PC-9 (cell line): ENCODE measurements at regions not wholly inside any gene's neighbourhood (a gene's known extent, or its start where the extent isn't known, plus 50 kb on each side); places are given as distances from the start of the nearest gene placed in this dataset.
A peak's percentile ranks its signal among the peaks of the same experiment; 100 is the strongest.

ENCODE experiments used
- BruUV-seq: library from RNA; stranded (reverse); fragments of 400-500 nt; replicated peaks from 2 replicates; lab custom pipeline; 2021; lab: Mats Ljungman, UMichigan
- CTCF ChIA-PET: fragments of 300-600 bp; sonication (Branson Sonifier 250); formaldehyde crosslinking; loops from one replicate; lab custom pipeline; 2022; ENCODE audit warnings: antibody characterized with exemption; lab: Charles Lee
- POLR2A ChIA-PET: fragments of 300-600 bp; sonication (Branson Sonifier 250); formaldehyde crosslinking; loops from one replicate; lab custom pipeline; 2022; ENCODE audit warnings: antibody characterized with exemption; ENCODE audit not compliant: unreplicated experiment; lab: Charles Lee
- DNase-seq, 2 experiments: peaks; one replicate each; pipeline versions ENCODE4 v3.0.0 to v3.0.0-alpha.2; 2015 to 2022; ENCODE audit warnings: mixed read lengths in 1 of 2
- H2AFZ ChIP-seq: fragments of 200-600 bp; sonication (generic); 2 replicates; pipeline ENCODE4 v1.8.1; 2017; ENCODE audit warnings: antibody characterized with exemption
- H3F3A ChIP-seq: fragments of 200-600 bp; sonication (generic); 2 replicates; pipeline ENCODE4 v1.8.1; 2017; ENCODE audit warnings: antibody characterized with exemption, mild to moderate bottlenecking, low read depth; ENCODE audit not compliant: insufficient read depth
- H3K27ac ChIP-seq: fragments of 200-600 bp; sonication (generic); 2 replicates; pipeline ENCODE4 v1.6.1; 2016; ENCODE audit warnings: mixed run types
- H3K27me3 ChIP-seq: fragments of 200-600 bp; sonication (generic); 2 replicates; pipeline ENCODE4 v1.6.1; 2016; ENCODE audit warnings: low read depth, mixed run types; ENCODE audit not compliant: insufficient read depth
- H3K36me3 ChIP-seq: fragments of 200-600 bp; sonication (generic); 2 replicates; pipeline ENCODE4 v1.6.1; 2016; ENCODE audit warnings: low read depth, mixed run types
- H3K4me1 ChIP-seq: fragments of 200-600 bp; sonication (generic); replicated peaks from 2 replicates; pipeline ENCODE4 v1.6.1; 2016; ENCODE audit warnings: mixed run types; ENCODE audit not compliant: insufficient read depth
- H3K4me2 ChIP-seq: fragments of 200-600 bp; sonication (generic); 2 replicates; pipeline ENCODE4 v1.6.1; 2017; ENCODE audit warnings: mixed run types
- H3K4me3 ChIP-seq: fragments of 200-600 bp; sonication (generic); 2 replicates; pipeline ENCODE4 v1.6.1; 2016; ENCODE audit warnings: mixed run types
- H3K79me2 ChIP-seq: fragments of 200-600 bp; sonication (generic); 2 replicates; pipeline ENCODE4 v1.6.1; 2017; ENCODE audit warnings: low read depth, mixed run types
- H3K9me2 ChIP-seq: fragments of 200-600 bp; sonication (generic); 2 replicates; pipeline ENCODE4 v1.8.1; 2017; ENCODE audit warnings: mild to moderate bottlenecking; ENCODE audit not compliant: insufficient read depth
- H3K9me3 ChIP-seq: fragments of 200-600 bp; sonication (generic); 2 replicates; pipeline ENCODE4 v1.8.1; 2016; ENCODE audit warnings: low read depth; ENCODE audit not compliant: insufficient read depth
- H4K20me1 ChIP-seq: fragments of 200-600 bp; sonication (generic); 2 replicates; pipeline ENCODE4 v1.8.1; 2017; ENCODE audit not compliant: insufficient read depth
- EZH2 ChIP-seq: fragments of 200-600 bp; sonication (generic); IDR thresholded peaks from 2 replicates; pipeline ENCODE4 v1.8.0; 2017; ENCODE audit warnings: antibody characterized with exemption, low read depth
- intact Hi-C: fragments of 100-400 bp; cut with micrococcal nuclease; formaldehyde crosslinking; loops from one replicate; pipeline ENCODE4 v1.10.0; 2022; ENCODE audit not compliant: unreplicated experiment
- TF ChIP-seq, protein P1 (sequence below): fragments of 200-600 bp; sonication (generic); conservative IDR thresholded peaks from 2 replicates; pipeline ENCODE4 v1.6.1; 2017; ENCODE audit warnings: mixed run types, antibody characterized with exemption, mild to moderate bottlenecking, moderate library complexity

DNA sequence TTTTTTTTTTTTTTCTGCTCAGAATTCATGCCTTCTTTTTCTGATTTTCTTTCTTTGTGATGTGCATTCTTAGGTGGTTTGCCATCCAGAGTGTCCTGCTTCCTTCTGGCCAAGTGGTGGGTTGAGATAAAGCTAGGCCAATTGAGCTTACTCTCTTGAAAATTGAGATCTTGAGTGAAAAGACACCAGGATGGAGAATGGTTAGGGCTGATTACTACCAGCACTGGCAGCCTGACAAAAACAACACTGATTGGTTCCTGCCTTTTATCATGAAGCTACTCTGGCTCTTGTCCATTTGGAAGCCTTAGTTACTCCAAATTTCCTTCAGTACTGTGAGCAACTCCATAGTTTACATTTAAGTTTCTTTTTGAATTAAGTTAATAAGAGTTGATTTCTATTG is 404.0 kb downstream of the PPARGC1A start:
- no peak for DNase-seq
- Histone ChIP-seq H2AFZ (no peak overlapping the region), H3K4me3 (no peak overlapping the region), H3K9me3 (no peaks in the 10 kb centered on the region), H3K27ac (no peak overlapping the region), H3K27me3 (no peaks in the 10 kb centered on the region), H3K36me3 (no peaks in the 10 kb centered on the region), H3F3A (no peaks in the 10 kb centered on the region), H3K4me2 (no peak overlapping the region), H3K4me1 (no peaks in the 10 kb centered on the region), H3K9me2 (no peaks in the 10 kb centered on the region), H3K79me2 (no peaks in the 10 kb centered on the region), H4K20me1 (no peaks in the 10 kb centered on the region)
- POLR2A ChIA-PET = no interaction called here
- no TSS peak for BruUV-seq
- TF ChIP-seq, protein P1, sequence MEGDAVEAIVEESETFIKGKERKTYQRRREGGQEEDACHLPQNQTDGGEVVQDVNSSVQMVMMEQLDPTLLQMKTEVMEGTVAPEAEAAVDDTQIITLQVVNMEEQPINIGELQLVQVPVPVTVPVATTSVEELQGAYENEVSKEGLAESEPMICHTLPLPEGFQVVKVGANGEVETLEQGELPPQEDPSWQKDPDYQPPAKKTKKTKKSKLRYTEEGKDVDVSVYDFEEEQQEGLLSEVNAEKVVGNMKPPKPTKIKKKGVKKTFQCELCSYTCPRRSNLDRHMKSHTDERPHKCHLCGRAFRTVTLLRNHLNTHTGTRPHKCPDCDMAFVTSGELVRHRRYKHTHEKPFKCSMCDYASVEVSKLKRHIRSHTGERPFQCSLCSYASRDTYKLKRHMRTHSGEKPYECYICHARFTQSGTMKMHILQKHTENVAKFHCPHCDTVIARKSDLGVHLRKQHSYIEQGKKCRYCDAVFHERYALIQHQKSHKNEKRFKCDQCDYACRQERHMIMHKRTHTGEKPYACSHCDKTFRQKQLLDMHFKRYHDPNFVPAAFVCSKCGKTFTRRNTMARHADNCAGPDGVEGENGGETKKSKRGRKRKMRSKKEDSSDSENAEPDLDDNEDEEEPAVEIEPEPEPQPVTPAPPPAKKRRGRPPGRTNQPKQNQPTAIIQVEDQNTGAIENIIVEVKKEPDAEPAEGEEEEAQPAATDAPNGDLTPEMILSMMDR = no peak
- no peak for TF ChIP-seq EZH2
- CTCF ChIA-PET = interaction anchor here (0.7 kb wide), 1 partner anchor 188 kb away, joined by 6 read pairs; no protein-coding TSS in a partner anchor
- intact Hi-C loops = no loop called here

DNA sequence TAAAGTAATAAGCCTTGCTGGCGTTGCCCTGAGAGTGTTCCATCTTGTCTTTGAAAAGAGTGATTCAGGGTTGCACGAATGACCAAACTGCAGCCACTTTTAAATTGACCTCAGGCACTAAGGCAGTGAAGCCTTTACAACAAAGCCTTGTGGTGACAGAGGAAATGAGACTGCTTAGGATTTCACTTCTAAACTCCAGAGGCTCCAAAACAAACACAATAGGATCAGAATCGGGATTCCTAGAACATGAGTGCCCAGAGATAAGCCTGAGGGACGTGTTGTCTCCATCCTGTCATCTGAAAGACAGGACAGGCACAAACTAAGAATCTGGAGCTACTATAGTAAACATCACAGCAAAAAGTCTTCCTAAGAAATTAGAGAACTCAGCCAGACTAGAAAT is 405.2 kb downstream of the PPARGC1A start:
- BruUV-seq = no TSS peak
- Histone ChIP-seq H3K4me2 (no peak overlapping the region), H3K4me1 (no peaks in the 10 kb centered on the region), H3K79me2 (no peaks in the 10 kb centered on the region), H3K9me3 (no peaks in the 10 kb centered on the region), H3K27me3 (no peaks in the 10 kb centered on the region), H4K20me1 (no peaks in the 10 kb centered on the region), H3K4me3 (no peak overlapping the region), H3K27ac (no peak overlapping the region), H3F3A (no peaks in the 10 kb centered on the region), H3K36me3 (no peaks in the 10 kb centered on the region), H3K9me2 (no peaks in the 10 kb centered on the region), H2AFZ (0 out of 2 replicates have a peak overlapping the region, but pooled peaks have one; percentile 16)
- intact Hi-C loops = no loop called here
- POLR2A ChIA-PET = no interaction called here
- TF ChIP-seq, protein P1 = no peak
- no peak for TF ChIP-seq EZH2
- DNase-seq = no peak
- CTCF ChIA-PET = no interaction called here

DNA sequence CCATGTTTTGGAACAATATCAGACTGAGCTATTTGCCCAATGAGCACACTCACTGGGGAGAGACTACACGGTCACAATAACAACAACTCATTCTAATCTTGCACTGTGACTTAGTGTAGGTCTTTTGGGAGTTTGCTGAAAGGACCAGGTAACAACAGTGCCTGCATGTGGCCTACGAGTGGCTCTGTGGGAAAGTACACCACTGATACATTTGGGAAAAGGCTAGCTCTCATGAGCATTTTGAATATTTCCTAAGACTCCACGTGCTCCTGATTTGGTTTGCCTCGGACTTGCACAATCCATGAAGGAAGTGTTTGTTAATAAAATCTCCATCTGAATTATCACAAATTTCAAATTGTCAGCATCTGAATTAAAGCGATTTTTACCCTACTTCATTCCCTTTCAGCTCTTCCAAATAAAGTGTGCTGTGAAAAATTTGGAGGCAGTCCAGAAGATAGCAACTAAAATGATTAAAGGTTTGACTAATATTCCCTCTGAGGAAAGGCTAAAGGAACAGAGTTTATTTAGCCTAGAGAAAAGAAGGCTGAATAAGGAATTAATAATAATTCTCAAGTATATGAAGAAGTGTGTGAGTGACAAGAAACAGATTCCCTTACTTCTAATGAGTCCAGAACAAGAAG is 406.4 kb downstream of the PPARGC1A start:
- H3K9me2 ChIP-seq = no peaks in the 10 kb centered on the region
- H3K9me3 ChIP-seq = no peaks in the 10 kb centered on the region
- no peak overlapping the region for H2AFZ ChIP-seq
- TF ChIP-seq, protein P1 = no peak
- TF ChIP-seq EZH2 = no peak
- CTCF ChIA-PET = no interaction called here
- no TSS peak for BruUV-seq
- no peaks in the 10 kb centered on the region for H3K79me2 ChIP-seq
- H3K27me3 ChIP-seq = no peaks in the 10 kb centered on the region
- no peak overlapping the region for H3K4me3 ChIP-seq
- H3F3A ChIP-seq = no peaks in the 10 kb centered on the region
- H3K4me1 ChIP-seq = no peaks in the 10 kb centered on the region
- intact Hi-C loops = no loop called here
- H3K36me3 ChIP-seq = no peaks in the 10 kb centered on the region
- no peak for DNase-seq
- no peak overlapping the region for H3K27ac ChIP-seq
- H3K4me2 ChIP-seq = no peak overlapping the region
- H4K20me1 ChIP-seq = no peaks in the 10 kb centered on the region
- POLR2A ChIA-PET = no interaction called here
